Lower lobe of right lung (tissue), 2 donors: ENCODE measurements at regions not wholly inside any gene's neighbourhood (a gene's known extent, or its start where the extent isn't known, plus 50 kb on each side); places are given as distances from the start of the nearest gene placed in this dataset.

Experiments used
- ATAC-seq, 2 donors: fragments of 200-7000 bp; cut with Tn5 transposase; one replicate each; pipeline ENCODE4 v1.9.1; 2020 to 2022; ENCODE audit warnings: mild to moderate bottlenecking in 2 of 2, moderate library complexity in 2 of 2
- DNase-seq: peaks from one replicate; pipeline ENCODE4 v3.0.0-alpha.2; 2020
- H3K27ac ChIP-seq: fragments of 200-600 bp; one replicate; pipeline ENCODE4 v1.8.0; 2022
- H3K27me3 ChIP-seq: fragments of 200-600 bp; one replicate; pipeline ENCODE4 v1.8.0; 2022; ENCODE audit warnings: low read depth
- H3K36me3 ChIP-seq: fragments of 200-600 bp; one replicate; pipeline ENCODE4 v1.8.0; 2022; ENCODE audit warnings: mild to moderate bottlenecking
- H3K4me1 ChIP-seq: fragments of 200-600 bp; one replicate; pipeline ENCODE4 v1.8.0; 2022
- H3K4me3 ChIP-seq: fragments of 200-600 bp; one replicate; pipeline ENCODE4 v1.8.0; 2022; ENCODE audit warnings: mild to moderate bottlenecking
- H3K9me3 ChIP-seq: fragments of 200-600 bp; one replicate; pipeline ENCODE4 v1.8.0; 2022
- CTCF ChIP-seq: fragments of 200-600 bp; IDR thresholded peaks from one replicate; pipeline ENCODE4 v1.8.0; 2022; ENCODE audit warnings: antibody characterized with exemption, mild to moderate bottlenecking
- intact Hi-C: fragments of 100-400 bp; cut with DNase I; formaldehyde crosslinking; loops from one replicate; pipeline ENCODE4 v1.11.0; 2022
- donor health status: DM: no; HTN: yes; CAD: no; lungs with severe emphysema.

GRCh38 chr1:192476802-192477298 is 98.7 kb upstream of the RGS1 start:
- H3K4me1 ChIP-seq: no peaks in the 10 kb centered on the region
- no peak for TF ChIP-seq CTCF
- DNase-seq (peak; percentile 43), ATAC-seq (peak; percentile 82 to 85)
- H3K9me3 ChIP-seq: no peaks in the 10 kb centered on the region
- no peaks in the 10 kb centered on the region for H3K27me3 ChIP-seq
- no peaks in the 10 kb centered on the region for H3K36me3 ChIP-seq
- intact Hi-C loops: loop anchor here (5.0 to 10.0 kb wide), 2 partner anchors 135 to 548 kb away; no protein-coding TSS in a partner anchor
- H3K27ac ChIP-seq: no peak overlapping the region
- no peak overlapping the region for H3K4me3 ChIP-seq

GRCh38 chr1:192477630-192478029 is 97.9 kb upstream of the RGS1 start:
- Histone ChIP-seq H3K27ac (no peak overlapping the region), H3K9me3 (no peaks in the 10 kb centered on the region), H3K4me3 (no peak overlapping the region), H3K4me1 (no peaks in the 10 kb centered on the region), H3K36me3 (no peaks in the 10 kb centered on the region), H3K27me3 (no peaks in the 10 kb centered on the region)
- DNase-seq: no peak
- intact Hi-C loops: loop anchor here (5.0 to 10.0 kb wide), 2 partner anchors 135 to 547 kb away; no protein-coding TSS in a partner anchor
- TF ChIP-seq CTCF: peak; percentile 52
- ATAC-seq: peak; percentile 72 to 79

GRCh38 chr1:192485692-192486436 is 89.7 kb upstream of the RGS1 start:
- no peak overlapping the region for H3K27ac ChIP-seq
- H3K4me3 ChIP-seq: no peak overlapping the region
- DNase-seq (peak; percentile 47), ATAC-seq (peak; percentile 81 to 95)
- no peaks in the 10 kb centered on the region for H3K36me3 ChIP-seq
- H3K4me1 ChIP-seq: no peaks in the 10 kb centered on the region
- TF ChIP-seq CTCF: no peak
- no peaks in the 10 kb centered on the region for H3K9me3 ChIP-seq
- H3K27me3 ChIP-seq: no peaks in the 10 kb centered on the region
- intact Hi-C loops: no loop called here

- intact Hi-C loops: no loop called here
- Histone ChIP-seq H3K27me3 (no peaks in the 10 kb centered on the region), H3K4me3 (no peak overlapping the region), H3K9me3 (no peaks in the 10 kb centered on the region), H3K36me3 (no peaks in the 10 kb centered on the region), H3K4me1 (no peaks in the 10 kb centered on the region), H3K27ac (no peak overlapping the region)
- DNase-seq (no peak), ATAC-seq (no peak)
- peak; percentile 14 for TF ChIP-seq CTCF
Observed at GRCh38 chr1:192488058-192488457, 87.5 kb upstream of the RGS1 start.

- DNase-seq (no peak), ATAC-seq (no peak)
- Histone ChIP-seq H3K9me3 (no peaks in the 10 kb centered on the region), H3K4me1 (no peaks in the 10 kb centered on the region), H3K4me3 (no peak overlapping the region), H3K36me3 (no peaks in the 10 kb centered on the region), H3K27ac (peak overlapping the region; percentile 13), H3K27me3 (no peaks in the 10 kb centered on the region)
- intact Hi-C loops: no loop called here
- no peak for TF ChIP-seq CTCF
Observed at GRCh38 chr1:192489047-192489446, 86.5 kb upstream of the RGS1 start.
